Epithelial cell of esophagus (primary cell): ENCODE measurements at regions not wholly inside any gene's neighbourhood (a gene's known extent, or its start where the extent isn't known, plus 50 kb on each side); places are given as distances from the start of the nearest gene placed in this dataset.
A peak's percentile ranks its signal among the peaks of the same experiment; 100 is the strongest.
"Not testable (repeated sequence)": the region's sequence is repeated elsewhere in the genome, so short reads cannot be mapped to it uniquely, and the experiment has no call there.

Source experiments
- DNase-seq: peaks from one replicate; pipeline ENCODE4 v3.0.0; 2010; ENCODE audit warnings: low read depth
- H3K4me3 ChIP-seq: 2 replicates; pipeline ENCODE4 v1.5.1; 2011; ENCODE audit warnings: mild to moderate bottlenecking, low read length, control low read depth
- TF ChIP-seq, protein P1 (sequence below): IDR thresholded peaks from 2 replicates; pipeline ENCODE4 v1.5.1; 2011; ENCODE audit warnings: low read depth, mild to moderate bottlenecking, low read length, control low read depth, inconsistent platforms; ENCODE audit not compliant: insufficient read depth; ENCODE audit errors: missing control alignments

DNA sequence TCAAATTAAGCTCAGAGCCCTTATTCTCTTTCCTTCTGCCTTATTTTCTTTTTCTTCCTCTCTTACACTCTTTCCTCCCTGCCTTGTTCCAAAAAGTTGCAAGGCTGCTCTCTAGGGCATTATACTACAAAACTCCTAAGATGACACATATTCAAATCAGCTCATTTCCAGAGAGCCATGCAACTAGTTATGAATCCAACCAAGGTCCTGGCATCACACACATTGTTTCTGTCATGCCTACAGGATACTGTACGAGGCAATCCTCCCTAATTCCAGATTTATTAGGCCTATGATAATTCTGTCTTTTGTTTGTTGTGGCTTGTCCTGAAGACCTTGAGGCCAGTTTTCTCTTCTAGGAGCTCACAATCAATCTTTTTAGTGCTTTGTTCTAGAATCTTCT lies 87.0 kb upstream of the TBCA start:
- H3K4me3 ChIP-seq: no peak overlapping the region
- TF ChIP-seq, protein P1, sequence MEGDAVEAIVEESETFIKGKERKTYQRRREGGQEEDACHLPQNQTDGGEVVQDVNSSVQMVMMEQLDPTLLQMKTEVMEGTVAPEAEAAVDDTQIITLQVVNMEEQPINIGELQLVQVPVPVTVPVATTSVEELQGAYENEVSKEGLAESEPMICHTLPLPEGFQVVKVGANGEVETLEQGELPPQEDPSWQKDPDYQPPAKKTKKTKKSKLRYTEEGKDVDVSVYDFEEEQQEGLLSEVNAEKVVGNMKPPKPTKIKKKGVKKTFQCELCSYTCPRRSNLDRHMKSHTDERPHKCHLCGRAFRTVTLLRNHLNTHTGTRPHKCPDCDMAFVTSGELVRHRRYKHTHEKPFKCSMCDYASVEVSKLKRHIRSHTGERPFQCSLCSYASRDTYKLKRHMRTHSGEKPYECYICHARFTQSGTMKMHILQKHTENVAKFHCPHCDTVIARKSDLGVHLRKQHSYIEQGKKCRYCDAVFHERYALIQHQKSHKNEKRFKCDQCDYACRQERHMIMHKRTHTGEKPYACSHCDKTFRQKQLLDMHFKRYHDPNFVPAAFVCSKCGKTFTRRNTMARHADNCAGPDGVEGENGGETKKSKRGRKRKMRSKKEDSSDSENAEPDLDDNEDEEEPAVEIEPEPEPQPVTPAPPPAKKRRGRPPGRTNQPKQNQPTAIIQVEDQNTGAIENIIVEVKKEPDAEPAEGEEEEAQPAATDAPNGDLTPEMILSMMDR: no peak
- DNase-seq: no peak

- TF ChIP-seq, protein P1: no peak
- H3K4me3 ChIP-seq: no peak overlapping the region
These were observed 85.4 kb upstream of the TBCA start for GRCh38 chr5:77861576-77861975.

DNA sequence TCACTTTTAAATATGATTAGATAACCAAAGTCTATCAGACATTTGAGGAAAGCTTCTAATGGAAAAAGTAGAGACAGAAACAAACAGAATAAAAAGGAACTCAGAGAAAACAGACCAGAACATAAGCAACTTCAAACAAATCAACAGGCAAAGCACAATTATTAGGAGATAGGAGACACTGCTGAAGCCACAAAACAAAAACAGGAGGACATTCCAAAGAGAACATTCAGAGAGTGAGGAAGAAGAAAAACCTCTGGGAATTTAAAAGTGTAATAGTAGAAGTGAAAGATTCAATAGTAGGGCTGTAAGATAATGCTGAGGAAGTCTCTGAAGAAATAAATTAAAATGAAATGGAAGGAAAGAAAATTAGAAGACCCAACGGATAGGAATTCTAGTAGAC lies 83.2 kb upstream of the TBCA start:
- TF ChIP-seq, protein P1: no peak
- DNase-seq: no peak
- H3K4me3 ChIP-seq: no peak overlapping the region

More at GRCh38 chr5:77861576-77861975, 85.4 kb upstream of the TBCA start:
- DNase-seq: no peak

GRCh38 chr5:77858678-77859077 lies 82.5 kb upstream of the TBCA start:
- not testable (repeated sequence) for H3K4me3 ChIP-seq, DNase-seq

GRCh38 chr5:77855369-77855768 lies 79.2 kb upstream of the TBCA start:
- DNase-seq: no peak
- TF ChIP-seq, protein P1: no peak

GRCh38 chr5:77853353-77853907 lies 77.3 kb upstream of the TBCA start:
- no peak overlapping the region for H3K4me3 ChIP-seq
- no peak for DNase-seq
- TF ChIP-seq, protein P1: no peak

More at GRCh38 chr5:77855369-77855768, 79.2 kb upstream of the TBCA start:
- no peak overlapping the region for H3K4me3 ChIP-seq

GRCh38 chr5:77852514-77853352 lies 76.6 kb upstream of the TBCA start:
- TF ChIP-seq, protein P1: no peak
- H3K4me3 ChIP-seq: peak overlapping the region; percentile 24
- DNase-seq: no peak
